ENCODE measurements at regions not wholly inside any gene's neighbourhood (a gene's known extent, or its start where the extent isn't known, plus 50 kb on each side); places are given as distances from the start of the nearest gene placed in this dataset.

DNA sequence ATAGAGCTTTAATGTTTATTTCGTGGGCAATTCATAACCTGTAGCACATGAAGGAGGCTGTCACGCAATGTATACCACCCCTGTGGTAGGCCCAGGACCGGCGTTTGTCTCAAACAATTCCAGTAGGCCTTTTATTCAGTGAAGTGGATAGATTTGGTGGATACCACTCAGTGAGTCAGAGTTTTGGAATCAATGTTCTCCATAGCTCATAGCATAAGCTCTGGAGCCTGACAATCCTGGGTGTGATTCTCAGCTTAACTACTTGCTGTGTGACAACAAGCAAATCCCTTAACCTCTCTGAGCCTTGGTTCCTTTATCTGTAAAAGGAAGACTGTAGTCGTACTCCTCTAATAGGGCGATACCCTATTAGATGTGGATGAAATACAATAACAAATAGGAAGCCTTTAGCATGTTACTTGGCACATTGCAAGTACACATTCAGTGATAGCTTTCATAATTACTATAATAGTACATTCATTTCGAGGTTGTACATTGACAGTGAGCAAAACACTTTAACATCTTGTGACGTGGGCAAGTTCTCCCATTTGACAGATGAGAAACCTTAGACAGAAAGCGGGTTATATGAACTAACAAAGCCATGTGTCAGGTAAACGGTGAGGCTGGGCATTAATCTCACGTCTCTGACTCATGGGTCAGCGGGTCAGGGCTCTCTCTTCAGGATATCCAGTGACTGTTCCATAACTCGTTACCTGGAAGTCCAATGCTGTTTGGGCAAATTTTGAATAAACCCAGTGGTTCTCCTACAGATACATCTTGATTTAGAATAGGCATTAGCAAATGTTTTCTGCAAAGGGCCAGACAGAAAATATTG lies 130.8 kb downstream of the C9orf152 start:
- in situ Hi-C loops (cut with MboI; ENCODE audit: low pct_unique_long_range_greater_than_20kb in 2 of 9, low sequenced_read_pairs in 9 of 9, unreplicated experiment in 9 of 9) = no loop called here
- H3K4me1 ChIP-seq (replicated peaks in 1 of 2) = peaks cover 0 to 4% of the 10 kb centered on the region in 2 donors
- 75 to 100% (median 90%) methylated on average over 1 to 12 of the region's 13 CpGs for WGBS, 10 experiments
- no peak overlapping the region for H3K4me3 ChIP-seq
- H3K27ac ChIP-seq = no peak overlapping the region
- peak in 2 of 8 experiments; percentile 4 to 5 for ATAC-seq (replicated peaks in 6 of 8)

GRCh38 chr9:110077925-110078324 lies 130.0 kb downstream of the C9orf152 start:
- H3K4me3 ChIP-seq = no peak overlapping the region
- H3K4me1 ChIP-seq (replicated peaks in 1 of 2) = no peaks in the 10 kb centered on the region
- in situ Hi-C loops (cut with MboI; ENCODE audit: low pct_unique_long_range_greater_than_20kb in 2 of 9, low sequenced_read_pairs in 9 of 9, unreplicated experiment in 9 of 9) = no loop called here
- 5 to 100% (median 73%) methylated on average over 2 to 7 of the region's 7 CpGs; no CpG with 5 or more reads in 2 of the 10 experiments for WGBS, 10 experiments
- peak in 7 of 8 experiments; percentile 35 to 81 (median 73) for ATAC-seq (replicated peaks in 6 of 8)
- H3K27ac ChIP-seq = no peak overlapping the region

DNA sequence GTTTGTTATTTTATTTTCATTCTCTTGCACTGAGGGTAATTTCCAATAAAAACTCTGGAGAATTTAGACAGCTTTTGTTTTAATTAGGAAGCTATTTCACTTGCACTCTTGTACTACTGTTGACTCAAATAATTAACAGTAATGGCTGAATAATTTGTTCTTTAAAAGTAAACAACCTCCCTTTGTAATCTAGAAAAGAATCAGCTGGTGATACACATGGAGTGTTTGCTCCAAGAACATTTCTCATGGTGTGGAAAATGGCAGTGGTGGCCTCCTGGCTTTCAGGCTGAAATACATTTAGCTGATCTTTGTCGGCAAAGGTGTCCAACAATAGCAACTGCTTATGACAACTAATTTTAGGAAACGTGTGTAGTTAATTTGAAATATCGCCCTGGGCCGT lies 129.4 kb downstream of the C9orf152 start:
- in situ Hi-C loops (cut with MboI; ENCODE audit: low pct_unique_long_range_greater_than_20kb in 2 of 9, low sequenced_read_pairs in 9 of 9, unreplicated experiment in 9 of 9) = no loop called here
- H3K4me3 ChIP-seq = no peak overlapping the region
- no peaks in the 10 kb centered on the region for H3K4me1 ChIP-seq (replicated peaks in 1 of 2)
- H3K27ac ChIP-seq = no peak overlapping the region
- ATAC-seq (replicated peaks in 6 of 8) = no peak
- WGBS, 10 experiments = 41 to 100% (median 88%) methylated on average over 1 to 4 of the region's 4 CpGs; no CpG with 5 or more reads in 3 of the 10 experiments

- in situ Hi-C loops (cut with MboI; ENCODE audit: low pct_unique_long_range_greater_than_20kb in 2 of 9, low sequenced_read_pairs in 9 of 9, unreplicated experiment in 9 of 9) = no loop called here
- Histone ChIP-seq H3K27ac (no peak overlapping the region), H3K4me1 (replicated peaks in 1 of 2) (no peaks in the 10 kb centered on the region), H3K4me3 (no peak overlapping the region)
- ATAC-seq (replicated peaks in 6 of 8) = peak in 3 of 8 experiments; percentile 68 to 76 (median 71)
- WGBS, 10 experiments = 13 to 100% (median 55%) methylated on average over 1 to 3 of the region's 3 CpGs; no CpG with 5 or more reads in 7 of the 10 experiments
These were observed 126.6 kb downstream of the C9orf152 start for GRCh38 chr9:110081395-110081794.

DNA sequence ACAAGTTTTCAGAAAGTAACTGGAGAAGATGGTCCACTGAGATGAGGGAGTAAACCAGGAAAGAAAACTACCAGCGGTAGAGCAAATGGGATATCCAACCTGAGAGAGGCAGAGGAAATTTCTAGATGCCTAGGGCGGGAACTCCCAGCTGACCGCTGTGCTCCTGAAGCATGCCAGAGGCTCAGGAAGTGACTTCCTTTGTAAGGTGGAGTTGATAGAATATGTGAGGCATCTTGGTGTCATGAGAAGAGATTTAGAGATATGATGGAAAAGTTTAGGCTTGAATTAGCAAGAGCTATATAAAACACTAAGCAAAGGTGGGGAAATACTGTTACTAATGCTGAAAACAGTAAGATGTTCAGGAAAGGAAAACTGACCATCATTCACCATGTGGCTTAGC lies 124.1 kb downstream of the C9orf152 start:
- H3K4me1 ChIP-seq (replicated peaks in 1 of 2) = peaks cover 0 to 2% of the 10 kb centered on the region in 2 donors
- in situ Hi-C loops (cut with MboI; ENCODE audit: low pct_unique_long_range_greater_than_20kb in 2 of 9, low sequenced_read_pairs in 9 of 9, unreplicated experiment in 9 of 9) = no loop called here
- no peak overlapping the region for H3K4me3 ChIP-seq
- ATAC-seq (replicated peaks in 6 of 8) = peak in 2 of 8 experiments; percentile 15 to 18
- no peak overlapping the region for H3K27ac ChIP-seq
- WGBS, 10 experiments = 67 to 100% (median 100%) methylated on average over 1 to 3 of the region's 3 CpGs

DNA sequence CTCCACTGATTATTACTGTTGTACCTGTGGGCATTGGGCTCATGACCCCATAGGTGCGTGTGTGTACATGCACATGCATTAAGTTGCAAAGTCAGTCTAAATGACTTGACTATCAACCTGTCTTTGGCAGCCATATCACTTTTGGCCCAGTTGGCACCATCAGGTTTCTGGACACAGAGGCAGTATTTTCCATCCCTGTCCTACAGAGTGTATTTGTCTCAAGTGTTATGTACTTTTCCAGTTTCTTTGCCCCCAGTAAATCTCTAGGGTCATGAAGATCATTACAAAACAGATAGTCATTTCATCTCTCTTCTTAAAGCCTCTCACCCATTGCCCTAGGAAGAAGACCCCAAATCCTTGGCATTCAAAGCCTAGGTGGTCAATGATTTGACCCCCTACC lies 121.4 kb downstream of the C9orf152 start:
- H3K27ac ChIP-seq = no peak overlapping the region
- peaks cover 2 to 3% of the 10 kb centered on the region in 2 donors for H3K4me1 ChIP-seq (replicated peaks in 1 of 2)
- WGBS, 10 experiments = 100% methylated on average over 1 of the region's 1 CpG; no CpG with 5 or more reads in 9 of the 10 experiments
- in situ Hi-C loops (cut with MboI; ENCODE audit: low pct_unique_long_range_greater_than_20kb in 2 of 9, low sequenced_read_pairs in 9 of 9, unreplicated experiment in 9 of 9) = no loop called here
- no peak overlapping the region for H3K4me3 ChIP-seq
- ATAC-seq (replicated peaks in 6 of 8) = no peak

GRCh38 chr9:110087605-110088004 lies 120.4 kb downstream of the C9orf152 start:
- WGBS, 10 experiments = 25 to 100% (median 47%) methylated on average over 1 to 2 of the region's 2 CpGs; no CpG with 5 or more reads in 2 of the 10 experiments
- Histone ChIP-seq H3K4me1 (replicated peaks in 1 of 2) (peaks cover 2 to 3% of the 10 kb centered on the region in 2 donors), H3K27ac (no peak overlapping the region), H3K4me3 (no peak overlapping the region)
- ATAC-seq (replicated peaks in 6 of 8) = peak in 5 of 8 experiments; percentile 48 to 85 (median 70)
- in situ Hi-C loops (cut with MboI; ENCODE audit: low pct_unique_long_range_greater_than_20kb in 2 of 9, low sequenced_read_pairs in 9 of 9, unreplicated experiment in 9 of 9) = no loop called here

- peaks cover 2 to 3% of the 10 kb centered on the region in 2 donors for H3K4me1 ChIP-seq (replicated peaks in 1 of 2)
- in situ Hi-C loops (cut with MboI; ENCODE audit: low pct_unique_long_range_greater_than_20kb in 2 of 9, low sequenced_read_pairs in 9 of 9, unreplicated experiment in 9 of 9) = no loop called here
- ATAC-seq (replicated peaks in 6 of 8) = peak in 4 of 8 experiments; percentile 27 to 75 (median 46)
These were observed 119.9 kb downstream of the C9orf152 start for GRCh38 chr9:110088099-110088498.

GRCh38 chr9:110089681-110090370 lies 118.1 kb downstream of the C9orf152 start:
- ATAC-seq (replicated peaks in 6 of 8) = no peak
- no peak overlapping the region for H3K4me3 ChIP-seq
- H3K27ac ChIP-seq = no peak overlapping the region
- WGBS, 10 experiments = 61 to 100% (median 82%) methylated on average over 1 to 10 of the region's 12 CpGs
- peaks cover 4 to 6% of the 10 kb centered on the region in 2 donors for H3K4me1 ChIP-seq (replicated peaks in 1 of 2)
- in situ Hi-C loops (cut with MboI; ENCODE audit: low pct_unique_long_range_greater_than_20kb in 2 of 9, low sequenced_read_pairs in 9 of 9, unreplicated experiment in 9 of 9) = no loop called here

More at GRCh38 chr9:110088099-110088498, 119.9 kb downstream of the C9orf152 start:
- Histone ChIP-seq H3K27ac (no peak overlapping the region), H3K4me3 (no peak overlapping the region)

- Histone ChIP-seq H3K27ac (no peak overlapping the region), H3K4me3 (no peak overlapping the region), H3K4me1 (replicated peaks in 1 of 2) (peaks cover 15 to 17% of the 10 kb centered on the region in 2 donors)
- WGBS, 10 experiments = 40 to 100% (median 92%) methylated on average over 1 to 3 of the region's 5 CpGs; no CpG with 5 or more reads in 3 of the 10 experiments
- in situ Hi-C loops (cut with MboI; ENCODE audit: low pct_unique_long_range_greater_than_20kb in 2 of 9, low sequenced_read_pairs in 9 of 9, unreplicated experiment in 9 of 9) = no loop called here
- no peak for ATAC-seq (replicated peaks in 6 of 8)
These were observed 115.2 kb downstream of the C9orf152 start for GRCh38 chr9:110092792-110093191.

DNA sequence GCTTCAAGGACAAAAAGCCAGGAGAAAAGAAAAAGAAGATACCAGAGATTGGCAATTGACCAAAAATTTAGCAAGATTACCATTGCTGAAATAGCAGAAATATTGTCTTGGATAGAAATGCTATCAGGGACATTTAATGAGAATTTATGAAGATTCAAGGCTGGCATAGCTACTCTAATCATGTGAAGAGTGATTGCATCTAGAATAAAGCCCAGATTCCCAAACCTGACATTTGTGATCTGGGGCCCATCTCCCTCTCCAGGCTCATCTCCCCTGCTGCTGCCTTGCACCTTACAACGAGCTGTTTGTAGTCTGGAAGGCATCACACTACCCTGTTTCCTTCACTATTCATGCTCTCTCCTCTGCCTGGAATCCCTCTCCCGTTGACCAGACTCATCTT lies 114.5 kb downstream of the C9orf152 start:
- Histone ChIP-seq H3K27ac (no peak overlapping the region), H3K4me3 (no peak overlapping the region), H3K4me1 (replicated peaks in 1 of 2) (peaks cover 13 to 19% of the 10 kb centered on the region in 2 donors)
- WGBS, 10 experiments = 20 to 100% (median 68%) methylated on average over 1 to 2 of the region's 2 CpGs; no CpG with 5 or more reads in 4 of the 10 experiments
- in situ Hi-C loops (cut with MboI; ENCODE audit: low pct_unique_long_range_greater_than_20kb in 2 of 9, low sequenced_read_pairs in 9 of 9, unreplicated experiment in 9 of 9) = no loop called here
- ATAC-seq (replicated peaks in 6 of 8) = no peak

GRCh38 chr9:110093871-110094270 lies 114.1 kb downstream of the C9orf152 start:
- WGBS, 10 experiments = 95 to 100% (median 100%) methylated on average over 1 to 4 of the region's 4 CpGs; no CpG with 5 or more reads in 5 of the 10 experiments
- Histone ChIP-seq H3K27ac (no peak overlapping the region), H3K4me3 (no peak overlapping the region), H3K4me1 (replicated peaks in 1 of 2) (peaks cover 14 to 24% of the 10 kb centered on the region in 2 donors)
- ATAC-seq (replicated peaks in 6 of 8) = no peak
- in situ Hi-C loops (cut with MboI; ENCODE audit: low pct_unique_long_range_greater_than_20kb in 2 of 9, low sequenced_read_pairs in 9 of 9, unreplicated experiment in 9 of 9) = no loop called here

DNA sequence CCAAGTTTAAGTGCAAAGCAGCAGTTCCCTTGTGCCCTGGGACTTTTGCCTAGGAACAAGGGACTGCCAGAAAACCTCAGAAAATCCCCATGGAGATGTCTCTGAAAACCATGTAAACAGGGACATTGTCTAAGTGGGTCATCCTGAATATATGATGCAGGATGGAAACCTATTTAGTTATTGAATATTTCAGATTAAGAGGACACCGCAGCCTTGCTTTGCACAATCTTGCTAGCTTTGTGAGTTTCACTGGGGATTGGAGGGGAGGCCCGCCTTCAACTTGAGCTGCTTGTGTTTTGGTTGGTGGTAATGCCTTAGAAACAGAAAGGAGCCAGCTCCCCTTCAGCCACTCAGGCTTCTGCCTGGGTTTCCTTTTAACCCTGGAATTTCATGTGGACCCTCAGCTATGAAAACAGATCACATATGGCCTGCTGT lies 112.8 kb downstream of the C9orf152 start:
- in situ Hi-C loops (cut with MboI; ENCODE audit: low pct_unique_long_range_greater_than_20kb in 2 of 9, low sequenced_read_pairs in 9 of 9, unreplicated experiment in 9 of 9) = no loop called here
- Histone ChIP-seq H3K4me3 (no peak overlapping the region), H3K27ac (peak overlapping the region in 1 of 2 donors; percentile 20), H3K4me1 (replicated peaks in 1 of 2) (peaks cover 26 to 37% of the 10 kb centered on the region in 2 donors)
- peak in 7 of 8 experiments; percentile 10 to 76 (median 37) for ATAC-seq (replicated peaks in 6 of 8)
- 0 to 89% (median 57%) methylated on average over 1 to 2 of the region's 2 CpGs; no CpG with 5 or more reads in 6 of the 10 experiments for WGBS, 10 experiments

Measured in motor neuron (in vitro differentiated cells).